SW480 (cell line): ENCODE measurements at regions not wholly inside any gene's neighbourhood (a gene's known extent, or its start where the extent isn't known, plus 50 kb on each side); places are given as distances from the start of the nearest gene placed in this dataset.

Source experiments
- DNase-seq: peaks from one replicate; pipeline ENCODE4 v3.0.0-alpha.2; 2016; ENCODE audit warnings: low spot score

- no peak for DNase-seq
Measured at GRCh38 chr3:110811050-110811449, 260.6 kb upstream of the NECTIN3 start.

- DNase-seq: no peak
Measured at GRCh38 chr3:110813541-110813940, 258.1 kb upstream of the NECTIN3 start.

- peak; percentile 11 for DNase-seq
Measured at GRCh38 chr3:110814170-110815007, 257.2 kb upstream of the NECTIN3 start.

- no peak for DNase-seq
Measured at GRCh38 chr3:110815008-110815583, 256.5 kb upstream of the NECTIN3 start.

- DNase-seq: no peak
Measured at GRCh38 chr3:110816008-110816407, 255.6 kb upstream of the NECTIN3 start.

- no peak for DNase-seq
Measured at GRCh38 chr3:110821586-110821985, 250.0 kb upstream of the NECTIN3 start.

- no peak for DNase-seq
Measured at GRCh38 chr3:110822971-110823370, 248.6 kb upstream of the NECTIN3 start.

GRCh38 chr3:110846971-110847370 lies 224.6 kb upstream of the NECTIN3 start:
- DNase-seq: no peak

GRCh38 chr3:110849064-110849463 lies 222.6 kb upstream of the NECTIN3 start:
- DNase-seq: no peak

- DNase-seq: no peak
Measured at GRCh38 chr3:110851736-110852135, 219.9 kb upstream of the NECTIN3 start.

- no peak for DNase-seq
Measured at GRCh38 chr3:110855207-110855606, 216.4 kb upstream of the NECTIN3 start.

GRCh38 chr3:110856916-110857315 lies 214.7 kb upstream of the NECTIN3 start:
- no peak for DNase-seq

- no peak for DNase-seq
Measured at GRCh38 chr3:110858549-110858948, 213.1 kb upstream of the NECTIN3 start.

GRCh38 chr3:110859336-110859735 lies 212.3 kb upstream of the NECTIN3 start:
- no peak for DNase-seq

GRCh38 chr3:110859993-110860392 lies 211.6 kb upstream of the NECTIN3 start:
- no peak for DNase-seq

- no peak for DNase-seq
Measured at GRCh38 chr3:110865934-110866333, 205.7 kb upstream of the NECTIN3 start.

GRCh38 chr3:110868106-110868505 lies 203.5 kb upstream of the NECTIN3 start:
- DNase-seq: no peak

- no peak for DNase-seq
Measured at GRCh38 chr3:110869736-110870135, 201.9 kb upstream of the NECTIN3 start.

- DNase-seq: no peak
Measured at GRCh38 chr3:110871869-110872268, 199.7 kb upstream of the NECTIN3 start.

- no peak for DNase-seq
Measured at GRCh38 chr3:110878692-110879091, 192.9 kb upstream of the NECTIN3 start.

GRCh38 chr3:110881069-110881468 lies 190.5 kb upstream of the NECTIN3 start:
- peak; percentile 13 for DNase-seq

GRCh38 chr3:110886222-110886893 lies 185.3 kb upstream of the NECTIN3 start:
- no peak for DNase-seq

GRCh38 chr3:110887176-110887575 lies 184.4 kb upstream of the NECTIN3 start:
- no peak for DNase-seq
